HK-2 (cell line): ENCODE measurements at regions not wholly inside any gene's neighbourhood (a gene's known extent, or its start where the extent isn't known, plus 50 kb on each side); places are given as distances from the start of the nearest gene placed in this dataset.
A peak's percentile ranks its signal among the peaks of the same experiment; 100 is the strongest.

Source experiments
- DNase-seq: peaks from one replicate; pipeline ENCODE4 v3.0.0-alpha.2; 2018; ENCODE audit not compliant: unreplicated experiment

- DNase-seq, result no peak
Observed at GRCh38 chr16:24414534-24414933, 124.8 kb upstream of the RBBP6 start.

DNA sequence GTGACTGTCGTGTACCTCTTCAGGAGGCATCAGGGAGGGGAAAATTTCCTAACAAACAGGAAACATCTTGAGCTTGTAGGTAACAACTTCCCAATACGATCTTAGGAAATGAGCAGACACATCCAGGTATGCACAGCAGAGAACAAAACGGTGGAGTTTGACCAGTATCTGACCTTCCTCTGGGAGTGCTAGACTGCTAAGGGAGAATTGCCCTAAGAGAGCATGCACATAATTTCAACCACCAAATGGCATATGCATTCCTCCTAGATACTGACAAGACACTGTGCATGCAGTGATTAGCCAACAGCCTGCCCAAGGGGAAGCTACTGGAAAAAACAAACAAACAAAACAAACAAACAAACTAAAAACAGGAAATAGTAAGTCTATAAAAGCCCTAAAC is 120.6 kb upstream of the RBBP6 start:
- no peak for DNase-seq

DNA sequence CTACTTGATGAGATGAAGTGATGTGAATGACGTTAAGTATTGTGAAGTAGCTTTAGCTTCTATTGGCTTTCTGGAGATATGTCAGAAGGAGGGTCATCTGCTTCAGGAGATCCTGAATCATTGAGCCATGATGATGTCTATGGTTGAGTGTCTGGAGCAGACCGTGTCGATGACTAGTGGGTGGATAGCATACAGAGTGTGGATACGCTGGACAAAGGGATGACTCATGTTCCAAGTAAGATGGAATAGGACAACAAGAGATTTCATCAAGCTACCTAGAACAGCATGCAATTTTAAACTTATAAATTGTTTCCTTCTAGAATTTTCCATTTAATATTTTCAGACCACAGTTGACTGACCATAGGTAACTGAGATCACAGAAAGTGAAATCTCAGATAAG is 116.1 kb upstream of the RBBP6 start:
- no peak for DNase-seq

DNA sequence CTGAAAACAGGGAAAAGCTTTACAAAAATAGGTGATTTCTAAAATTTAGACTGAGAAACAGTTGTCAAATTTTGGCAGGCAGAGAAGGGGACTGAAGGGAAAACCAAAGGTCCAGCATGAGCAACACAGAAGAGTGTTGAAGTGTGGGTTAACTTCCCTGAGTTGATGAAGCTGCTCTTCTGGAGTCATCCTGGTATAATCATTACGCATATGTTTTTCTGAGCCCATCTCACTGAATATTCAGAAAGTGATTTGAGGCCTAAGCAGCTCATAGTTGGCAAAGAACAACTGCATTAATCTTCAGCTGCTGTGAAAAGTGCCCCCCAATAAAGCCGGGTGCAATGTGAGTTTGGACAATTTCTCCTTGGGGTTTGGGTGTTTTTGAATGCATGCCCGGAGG is 115.0 kb upstream of the RBBP6 start:
- no peak for DNase-seq

- no peak for DNase-seq
Observed at GRCh38 chr16:24427840-24428239, 111.5 kb upstream of the RBBP6 start.

DNA sequence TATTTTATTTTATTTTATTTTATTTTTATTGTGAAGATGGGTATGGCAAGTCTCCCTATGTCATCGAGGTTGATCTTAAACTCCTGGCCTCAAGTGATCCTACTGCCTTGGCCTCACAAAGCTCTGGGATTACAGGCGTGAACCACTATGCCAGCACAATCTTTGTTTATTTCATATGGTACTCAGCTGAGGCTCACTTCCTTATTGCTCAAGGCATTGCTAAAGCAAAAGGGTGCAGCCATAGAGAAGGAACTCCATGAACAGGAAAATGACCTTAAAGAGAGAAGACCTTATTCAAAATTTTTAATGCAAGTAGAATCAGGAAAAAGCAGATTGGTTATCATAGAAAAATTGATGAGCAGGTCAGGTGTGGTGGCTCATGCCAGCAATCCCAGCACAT is 110.6 kb upstream of the RBBP6 start:
- DNase-seq, result no peak

DNA sequence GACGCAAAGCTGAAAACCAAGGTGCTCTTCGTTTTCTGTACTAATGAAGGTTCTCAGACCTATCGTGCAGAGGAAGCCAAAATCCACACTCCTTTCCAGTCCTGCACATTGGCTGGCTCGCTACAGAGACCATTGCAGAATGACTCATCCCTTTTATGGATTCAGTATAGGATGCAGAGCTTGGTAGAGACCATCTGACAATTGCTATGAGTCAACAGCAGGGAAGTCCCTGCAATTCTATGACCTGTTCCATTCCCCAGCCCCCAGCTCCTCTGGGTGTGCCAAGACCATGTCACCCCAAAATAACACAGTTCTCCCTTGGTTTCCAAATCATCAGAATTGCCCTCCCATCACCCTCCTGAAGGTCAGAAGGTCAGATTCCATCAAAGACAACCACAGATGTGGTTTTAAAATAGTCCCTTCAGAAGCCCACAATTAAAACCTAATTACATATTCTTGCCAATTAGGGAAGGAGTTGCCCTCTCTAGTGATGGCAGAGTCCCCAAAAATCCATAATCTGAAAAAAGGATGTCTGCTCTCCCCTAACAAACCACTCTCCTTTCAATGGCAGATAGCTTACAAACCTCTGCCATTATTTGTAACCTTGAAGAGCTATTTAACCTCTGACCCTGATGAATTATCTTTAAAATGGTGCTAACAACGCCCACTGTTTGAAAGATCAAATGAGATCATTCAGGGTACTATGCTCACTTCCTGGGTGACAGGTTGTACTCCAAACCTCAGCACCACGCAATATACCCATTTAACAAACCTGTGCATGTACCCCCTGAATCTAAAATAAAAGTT is 108.2 kb upstream of the RBBP6 start:
- peak; percentile 1 for DNase-seq

DNA sequence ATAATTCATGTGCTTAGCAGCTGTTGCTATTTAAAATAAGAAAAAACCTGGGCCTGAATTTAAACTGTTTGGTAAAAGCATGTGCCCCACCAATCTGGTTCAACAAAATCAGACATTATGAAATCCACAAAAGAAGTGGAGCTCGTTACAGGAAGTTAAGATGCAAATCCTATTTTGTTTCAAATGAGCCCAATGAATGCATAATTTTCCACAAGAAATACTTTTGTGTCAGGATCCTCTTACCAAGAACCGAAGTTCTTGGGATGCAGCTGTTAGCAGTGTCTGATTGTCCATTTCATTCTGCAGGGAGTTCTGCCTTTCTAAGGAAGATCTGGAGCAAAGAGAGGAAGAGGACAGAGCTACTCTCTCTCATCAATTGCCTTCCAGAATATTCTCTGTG is 105.7 kb upstream of the RBBP6 start:
- no peak for DNase-seq

- DNase-seq, result no peak
Observed at GRCh38 chr16:24440306-24440705, 99.1 kb upstream of the RBBP6 start.

- DNase-seq, result no peak
Observed at GRCh38 chr16:24442631-24443030, 96.7 kb upstream of the RBBP6 start.

- no peak for DNase-seq
Observed at GRCh38 chr16:24445216-24445615, 94.2 kb upstream of the RBBP6 start.

GRCh38 chr16:24446189-24446588 is 93.2 kb upstream of the RBBP6 start:
- no peak for DNase-seq

GRCh38 chr16:24452724-24453123 is 86.6 kb upstream of the RBBP6 start:
- DNase-seq, result no peak

DNA sequence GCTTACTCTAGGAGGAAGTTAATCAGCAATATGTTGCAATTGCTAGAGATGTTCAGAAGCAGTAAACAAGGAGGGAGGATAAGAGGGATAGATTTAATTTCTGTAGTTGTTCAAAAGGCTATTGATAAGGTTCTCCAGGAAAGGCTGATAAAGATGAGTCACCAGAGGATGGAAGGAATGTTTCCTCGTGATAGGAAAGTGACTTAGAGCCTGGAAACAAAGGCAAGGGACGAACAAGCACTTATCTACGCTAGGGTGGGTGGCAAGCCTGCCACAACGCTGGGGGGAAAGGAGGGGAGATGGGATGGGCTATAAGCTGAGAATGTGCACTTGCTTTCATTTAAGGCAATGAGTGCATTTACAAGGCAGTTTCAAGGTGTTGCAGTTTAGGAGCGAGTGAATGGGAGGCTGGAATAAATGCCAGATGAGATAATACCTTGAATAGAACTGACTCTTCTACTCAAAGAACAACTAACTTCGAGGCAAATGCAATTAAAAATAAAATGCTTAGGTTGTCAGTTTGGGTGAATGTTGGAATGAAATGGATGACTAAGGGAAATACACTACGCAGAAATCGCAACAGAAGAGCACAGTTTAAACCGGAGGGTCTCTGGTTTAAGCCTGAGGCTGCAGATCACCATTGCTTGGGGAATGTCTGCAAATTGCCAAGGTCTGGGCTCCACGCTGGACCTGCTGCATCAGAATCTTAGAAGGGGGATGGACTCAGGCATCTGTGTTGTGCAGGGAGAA is 76.0 kb upstream of the RBBP6 start:
- DNase-seq, result no peak

DNA sequence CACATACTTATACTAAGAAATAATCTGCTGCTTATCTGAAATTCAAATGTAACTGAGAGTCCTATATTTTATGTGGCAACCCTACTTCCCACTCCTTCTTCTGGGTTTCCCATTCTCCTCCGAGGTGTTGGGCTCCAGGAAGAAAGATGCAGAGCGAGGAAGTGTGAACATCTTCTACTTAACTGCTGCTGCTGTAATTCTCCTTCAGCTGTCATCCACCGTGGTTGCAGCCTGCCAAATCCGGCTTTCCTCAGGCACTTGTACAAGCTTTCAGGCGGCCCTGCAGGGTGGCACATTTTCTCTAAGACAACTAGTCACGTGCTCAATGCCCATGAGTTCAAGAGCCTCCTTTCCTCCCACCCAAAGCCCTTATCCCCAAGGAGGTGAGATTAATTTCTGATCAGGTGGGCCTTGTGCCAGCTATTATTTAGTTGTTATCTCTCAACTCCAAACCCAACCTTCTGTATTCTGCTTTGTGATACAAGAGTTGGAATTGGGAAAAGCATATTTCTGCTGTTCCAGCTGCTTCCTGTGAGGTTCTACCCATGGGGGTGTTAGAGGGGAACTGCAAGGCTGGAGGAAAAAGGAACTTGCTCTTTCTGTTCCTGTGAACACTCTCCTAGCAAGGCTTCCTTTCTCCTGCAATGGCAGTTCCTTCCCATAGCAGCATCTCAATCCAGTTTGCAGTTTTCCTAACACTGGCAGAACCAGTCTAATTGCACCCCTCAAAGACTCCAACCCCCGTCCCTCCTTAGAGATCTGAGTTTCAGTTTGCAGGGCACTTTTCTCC is 67.6 kb upstream of the RBBP6 start:
- DNase-seq, result no peak

DNA sequence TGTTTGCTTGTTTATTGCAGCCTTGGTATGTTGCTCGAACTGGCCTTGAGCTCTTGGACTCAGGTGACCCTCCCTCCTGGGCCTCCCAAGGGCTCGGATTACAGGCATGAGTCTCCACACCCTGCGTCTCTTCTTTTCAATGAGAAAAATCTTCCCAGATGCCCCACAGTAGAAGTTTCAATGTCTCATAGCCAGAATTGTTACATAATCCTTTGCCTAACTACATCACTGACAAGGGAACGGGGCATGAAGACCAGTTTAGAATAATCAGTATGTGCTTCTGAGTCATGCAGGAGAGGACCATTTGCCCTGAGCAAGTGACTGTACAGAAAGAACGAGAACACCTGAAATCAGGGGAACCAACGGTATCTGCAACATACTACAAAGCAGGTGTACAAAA is 61.9 kb upstream of the RBBP6 start:
- no peak for DNase-seq

DNA sequence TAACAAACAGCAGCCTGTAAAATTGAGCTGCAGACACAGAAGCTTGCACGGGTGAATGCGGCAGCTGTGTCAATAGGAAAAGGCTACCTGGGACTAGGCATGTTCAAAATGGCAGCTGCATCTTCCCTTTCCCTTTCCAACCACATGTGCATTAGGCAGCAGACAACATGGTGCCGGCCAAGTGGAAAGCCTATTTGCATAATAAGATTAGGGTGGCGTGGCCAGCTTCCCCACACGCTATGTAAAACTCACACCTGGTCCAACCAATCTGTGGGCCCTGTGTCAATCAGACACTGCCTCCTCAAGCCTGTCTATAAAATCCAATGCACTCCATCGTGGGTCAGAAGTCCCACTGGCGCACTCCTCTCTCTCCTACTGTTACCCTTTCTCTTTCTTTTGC is 61.0 kb upstream of the RBBP6 start:
- no peak for DNase-seq

DNA sequence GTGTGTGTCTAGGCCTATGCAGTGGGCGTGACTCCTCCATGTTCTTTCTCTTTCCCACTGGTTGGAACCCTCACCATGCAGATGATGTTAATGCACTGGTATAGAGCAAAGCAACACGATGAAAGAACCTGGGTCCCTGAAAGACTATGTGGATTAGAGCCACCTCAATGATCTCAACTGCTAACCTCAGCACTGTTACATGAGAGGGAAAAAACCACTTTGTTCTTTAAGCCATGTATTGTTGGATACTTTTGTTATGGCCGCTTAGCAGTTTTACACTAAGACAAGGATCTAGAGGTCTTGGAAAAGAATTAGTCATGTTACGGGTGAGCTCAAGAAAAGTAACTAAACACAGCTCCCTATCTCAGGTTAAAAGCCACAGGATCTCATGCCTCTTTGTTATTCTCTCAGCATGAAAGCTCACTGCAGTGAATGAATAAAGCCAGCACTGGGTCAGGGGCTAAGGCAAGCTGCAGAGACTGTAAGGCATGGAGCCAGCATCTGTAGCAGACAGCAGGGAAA is 56.6 kb upstream of the RBBP6 start:
- no peak for DNase-seq

DNA sequence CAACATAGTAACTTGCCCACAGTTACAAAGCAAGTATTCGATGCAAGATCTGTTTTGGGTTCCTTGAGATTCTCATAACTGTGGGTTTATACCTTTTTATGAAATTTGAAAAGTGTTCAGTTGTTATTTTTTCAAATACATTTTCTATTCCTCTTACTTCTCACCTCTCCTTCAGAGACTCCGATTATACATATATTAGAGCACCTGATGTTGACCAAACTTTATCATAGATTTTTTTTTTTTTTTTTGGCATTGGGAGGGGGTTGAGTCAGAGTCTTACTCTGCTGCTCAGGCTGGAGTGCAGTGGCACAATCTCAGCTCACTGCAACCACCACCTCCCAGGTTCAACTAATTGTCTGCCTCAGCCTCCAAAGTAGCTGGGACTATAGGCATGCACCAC is 51.3 kb upstream of the RBBP6 start:
- no peak for DNase-seq
